ENCODE measurements at regions not wholly inside any gene's neighbourhood (a gene's known extent, or its start where the extent isn't known, plus 50 kb on each side); places are given as distances from the start of the nearest gene placed in this dataset.

DNA sequence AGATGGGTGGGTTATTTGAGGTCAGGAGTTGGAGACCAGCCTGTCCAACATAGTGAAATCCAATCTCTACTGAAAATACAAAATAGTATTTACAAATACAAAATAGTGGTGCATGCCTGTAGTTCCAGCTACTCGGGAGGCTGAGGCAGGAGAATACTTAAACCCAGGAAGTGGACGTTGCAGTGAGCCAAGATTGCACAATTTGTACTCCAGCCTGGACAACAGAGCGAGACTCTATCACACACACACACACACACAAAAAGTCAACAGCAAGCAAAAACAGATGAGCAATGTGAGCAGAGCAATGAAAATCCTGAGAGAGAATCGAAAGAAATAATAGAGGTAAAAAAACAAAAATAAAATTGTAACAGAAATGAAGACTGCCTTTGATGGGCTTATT lies 168.8 kb downstream of the PCDH18 start:
- TF ChIP-seq POLR2A (IDR thresholded peaks at IDR 0.05; ENCODE audit: low read length): no peak
- TF ChIP-seq GATA1 (IDR thresholded peaks at IDR 0.05; ENCODE audit: low read depth, low read length): no peak

Data from erythroblast (primary cell).